HG02981 (cell line): ENCODE measurements at regions not wholly inside any gene's neighbourhood (a gene's known extent, or its start where the extent isn't known, plus 50 kb on each side); places are given as distances from the start of the nearest gene placed in this dataset.

Experiments
- ATAC-seq: cut with Tn5 transposase; IDR thresholded peaks from one replicate; pipeline ENCODE4 v1.9.1; 2021; ENCODE audit warnings: mild to moderate bottlenecking, moderate library complexity; ENCODE audit not compliant: unreplicated experiment

GRCh38 chr2:173761603-173762119 lies 203.5 kb downstream of the SP3 start:
- ATAC-seq, result no peak

- no peak for ATAC-seq
Observed at GRCh38 chr2:173762221-173762620, 203.0 kb downstream of the SP3 start.

GRCh38 chr2:173762864-173763263 lies 202.3 kb downstream of the SP3 start:
- no peak for ATAC-seq

DNA sequence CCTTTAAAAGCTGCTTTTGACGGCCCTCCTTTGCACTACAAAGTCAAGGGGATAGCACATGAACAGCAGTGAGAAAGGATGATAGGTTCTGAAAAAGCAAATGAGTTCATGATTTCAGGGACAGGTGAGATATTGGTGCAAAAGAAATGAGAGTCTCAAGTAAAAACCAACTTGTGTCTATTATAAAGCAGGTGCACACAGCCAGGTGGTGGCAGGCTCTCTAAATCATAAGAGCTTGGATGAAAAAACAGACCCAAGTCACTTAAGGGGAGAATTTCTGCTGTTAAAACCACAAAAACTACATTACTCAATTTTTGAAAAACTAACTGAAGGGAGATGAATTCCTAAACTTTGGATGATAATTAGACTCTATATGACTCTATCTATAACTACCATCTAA lies 201.5 kb downstream of the SP3 start:
- ATAC-seq, result no peak

- no peak for ATAC-seq
Observed at GRCh38 chr2:173764094-173764493, 201.1 kb downstream of the SP3 start.

DNA sequence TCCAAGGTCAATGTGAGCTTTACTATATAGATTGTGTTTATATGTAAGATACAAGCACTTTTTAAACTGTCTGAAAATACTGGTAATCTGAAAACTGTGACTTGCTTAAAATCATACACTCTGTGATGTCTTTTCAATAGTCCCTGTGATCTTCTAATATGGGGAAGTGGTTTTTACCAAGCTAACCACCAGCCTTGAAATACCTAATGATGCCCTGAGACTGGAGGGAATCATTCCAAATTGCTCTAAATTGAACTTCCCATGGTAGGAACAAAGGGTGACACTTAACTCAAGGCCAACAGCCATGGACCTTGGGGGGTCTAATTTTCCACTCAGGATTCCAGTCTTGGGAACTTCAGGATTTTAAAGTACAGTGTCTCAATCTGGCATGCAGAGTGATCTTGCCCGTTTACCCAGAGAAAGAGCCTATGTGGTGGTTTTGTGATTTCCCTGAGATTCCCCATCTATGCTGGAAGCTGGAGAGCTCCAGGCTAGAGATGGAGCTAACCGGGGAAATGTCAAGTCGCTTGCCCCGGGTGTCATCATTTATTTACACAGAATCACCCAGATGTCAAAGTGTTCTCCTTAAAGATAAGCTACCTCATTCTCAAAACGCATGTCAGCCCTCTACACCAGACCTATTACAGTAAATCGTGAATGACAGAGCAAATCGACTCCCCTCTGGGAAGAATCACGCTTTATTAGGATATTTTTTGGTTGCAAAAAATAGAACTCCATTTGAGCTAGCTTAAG lies 198.5 kb downstream of the SP3 start:
- ATAC-seq, result no peak

GRCh38 chr2:173770947-173771678 lies 194.1 kb downstream of the SP3 start:
- no peak for ATAC-seq

DNA sequence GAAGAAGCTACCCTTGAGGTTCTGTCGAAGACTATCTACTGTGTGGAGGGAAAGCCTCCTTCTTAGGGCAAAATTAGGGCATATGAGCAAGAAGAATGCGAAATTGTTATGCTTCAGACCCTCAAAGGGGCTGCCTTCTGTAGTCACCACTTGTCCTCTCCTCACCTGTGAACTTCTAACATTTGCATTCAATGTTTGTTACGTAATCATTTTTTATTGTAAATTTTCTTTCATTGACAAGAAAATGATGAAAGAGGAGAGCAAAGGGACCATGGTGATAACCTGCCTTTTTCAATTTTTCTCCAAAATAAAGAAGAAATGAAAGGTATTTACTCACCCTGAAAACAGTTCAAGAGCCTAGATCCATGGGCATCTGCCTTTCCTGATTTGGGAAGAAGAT lies 193.0 kb downstream of the SP3 start:
- ATAC-seq, result no peak

- no peak for ATAC-seq
Observed at GRCh38 chr2:173773076-173773475, 192.1 kb downstream of the SP3 start.

- no peak for ATAC-seq
Observed at GRCh38 chr2:173775440-173775839, 189.7 kb downstream of the SP3 start.

DNA sequence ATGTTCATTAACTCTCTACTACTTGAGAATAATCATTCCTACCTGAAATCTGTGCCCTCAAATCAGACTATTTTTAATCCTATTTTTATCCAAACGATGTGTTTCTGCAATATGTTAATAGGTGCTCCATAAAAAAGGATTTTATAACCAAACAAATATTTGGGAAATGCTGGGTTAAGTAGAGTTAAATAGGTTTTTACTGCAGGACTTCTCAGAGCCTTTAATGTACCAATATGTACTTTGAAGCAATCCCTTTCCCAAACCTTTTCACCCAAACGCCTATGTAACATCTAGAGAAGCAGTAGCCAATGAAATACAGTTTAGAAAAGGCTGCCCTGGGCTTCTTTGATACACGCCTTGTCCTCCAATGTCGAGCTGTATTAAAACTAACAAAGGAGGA lies 182.5 kb downstream of the SP3 start:
- no peak for ATAC-seq

- ATAC-seq, result no peak
Observed at GRCh38 chr2:173783382-173783781, 181.8 kb downstream of the SP3 start.

DNA sequence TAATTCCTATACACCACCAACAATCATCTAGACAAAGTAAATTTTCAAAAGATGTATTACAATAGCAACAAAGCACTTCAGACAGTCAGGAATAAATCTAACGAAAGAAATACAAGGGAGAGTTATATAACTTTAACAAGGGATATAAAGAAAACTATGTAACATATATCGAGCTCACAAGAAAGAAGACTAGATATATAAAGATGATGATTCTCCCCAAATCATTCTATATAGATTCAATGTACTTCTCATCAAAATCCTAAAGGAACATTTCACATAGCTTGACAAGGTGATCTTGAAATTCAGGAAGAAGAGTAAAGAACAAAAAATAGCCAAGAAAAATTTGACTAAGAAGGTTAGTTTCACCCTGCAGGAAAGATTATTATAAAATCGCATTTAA lies 179.4 kb downstream of the SP3 start:
- no peak for ATAC-seq

- no peak for ATAC-seq
Observed at GRCh38 chr2:173791502-173791901, 173.7 kb downstream of the SP3 start.

GRCh38 chr2:173792166-173792565 lies 173.0 kb downstream of the SP3 start:
- no peak for ATAC-seq

- ATAC-seq, result no peak
Observed at GRCh38 chr2:173792741-173793140, 172.4 kb downstream of the SP3 start.

- ATAC-seq, result no peak
Observed at GRCh38 chr2:173793709-173794565, 171.2 kb downstream of the SP3 start.

DNA sequence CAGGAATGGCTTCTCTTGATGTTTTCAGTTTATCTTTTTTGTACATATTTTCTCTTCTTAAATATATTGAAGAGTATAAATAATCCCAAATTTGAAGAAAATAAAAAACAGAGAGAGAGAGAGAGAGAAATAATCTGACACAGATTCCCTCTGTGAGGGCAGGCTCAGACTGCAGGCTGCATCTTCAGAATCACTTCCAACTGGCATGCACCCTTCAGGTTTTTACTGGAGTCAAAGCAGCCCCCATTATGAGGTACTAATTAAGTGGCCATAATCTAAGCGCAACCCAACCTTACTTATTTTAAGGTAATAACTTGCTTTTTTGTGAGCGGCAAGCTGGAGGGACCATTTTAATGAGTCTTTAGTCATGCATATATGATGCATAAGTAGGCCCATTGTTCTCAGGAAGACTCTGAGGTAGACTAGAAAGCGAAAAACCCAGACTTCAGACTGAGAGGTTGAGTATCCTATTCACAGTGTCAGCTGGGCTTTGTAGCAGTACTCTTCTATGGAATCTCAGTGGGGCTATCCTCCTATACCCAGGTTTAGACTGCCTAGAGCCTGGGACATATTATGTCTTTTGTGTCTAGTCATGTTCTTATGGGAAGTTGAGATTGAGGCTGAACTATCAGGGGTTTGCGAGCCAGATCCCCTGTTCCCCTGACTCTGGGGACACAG lies 167.4 kb downstream of the SP3 start:
- ATAC-seq, result no peak

- ATAC-seq, result no peak
Observed at GRCh38 chr2:173802518-173802917, 162.7 kb downstream of the SP3 start.

DNA sequence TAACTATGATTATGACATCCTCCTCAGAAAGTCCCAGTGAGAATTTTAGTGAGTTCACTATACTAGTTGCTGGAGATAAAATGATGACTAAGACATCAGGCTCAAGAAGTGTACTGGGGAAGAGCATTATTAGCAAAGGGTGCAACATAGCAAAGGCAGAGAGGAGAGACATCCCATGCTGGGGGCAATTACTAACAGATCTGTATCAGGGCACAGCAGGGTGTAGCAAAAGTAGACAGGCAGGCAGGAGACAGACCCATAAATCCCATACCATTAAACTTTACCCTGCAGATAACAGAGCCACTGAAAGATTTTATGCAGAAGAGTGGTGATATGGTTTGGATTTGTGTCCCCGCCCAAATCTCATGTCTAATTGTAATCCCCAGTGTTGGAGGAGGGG lies 161.7 kb downstream of the SP3 start:
- ATAC-seq, result no peak

- no peak for ATAC-seq
Observed at GRCh38 chr2:173806761-173807160, 158.4 kb downstream of the SP3 start.
